ENCODE measurements at regions not wholly inside any gene's neighbourhood (a gene's known extent, or its start where the extent isn't known, plus 50 kb on each side); places are given as distances from the start of the nearest gene placed in this dataset.

- ChIA-PET RAD21 (ENCODE audit: unreplicated experiment) (no interaction called here), CTCF (no interaction called here), SMC1A (ENCODE audit: uncharacterized antibody, unreplicated experiment) (interaction anchor here (1.1 kb wide), 1 partner anchor 76 kb away, joined by 3 read pairs; no protein-coding TSS in a partner anchor), POLR2A (no interaction called here)
- no TSS peak for BruUV-seq (replicated peaks)
- Histone ChIP-seq H3K4me1 (ENCODE audit: control insufficient read depth, insufficient read depth, low read length) (no peaks in the 10 kb centered on the region), H3K27me3 (replicated peaks in 1 of 2; ENCODE audit: control insufficient read depth in 2 of 2, insufficient read depth in 2 of 2, low read length in 1 of 2) (no peaks in the 10 kb centered on the region), H3K4me3 (no peak overlapping the region), H2AFZ (ENCODE audit: control insufficient read depth, low read depth, low read length) (no peak overlapping the region), H3K36me3 (ENCODE audit: control insufficient read depth in 2 of 2, insufficient read depth in 2 of 2, low read length in 1 of 2) (no peaks in the 10 kb centered on the region), H3K4me2 (ENCODE audit: control insufficient read depth, insufficient read depth) (no peak overlapping the region), H4K20me1 (ENCODE audit: control insufficient read depth, insufficient read depth) (no peaks in the 10 kb centered on the region), H3K9ac (ENCODE audit: control insufficient read depth, insufficient read depth, low read length) (no peak overlapping the region), H3K27ac (ENCODE audit: control insufficient read depth, insufficient read depth) (no peak overlapping the region), H3K79me2 (ENCODE audit: control insufficient read depth, insufficient read depth, low read length) (no peaks in the 10 kb centered on the region), H3K9me3 (replicated peaks; ENCODE audit: control insufficient read depth, insufficient read depth, low read length) (no peaks in the 10 kb centered on the region)
- in situ Hi-C loops (cut with MboI): no loop called here
- intact Hi-C loops (cut with micrococcal nuclease; ENCODE audit: unreplicated experiment): no loop called here
- DNase-seq (ENCODE audit: low read depth, low spot score): no peak
- no peak for FAIRE-seq
- 0% methylated on average over 1 of the region's 1 CpG for WGBS (ENCODE audit: insufficient coverage, insufficient replicate concordance, low lambda C conversion rate, missing lambda C conversion rate)
- no peak for ATAC-seq
- no peak for TF ChIP-seq SREBF1 (IDR thresholded peaks at IDR 0.05; ENCODE audit: low read length)
- no peak for TF ChIP-seq ZBTB4 (CRISPR knock-in tag; IDR thresholded peaks at IDR 0.05)
- TF ChIP-seq STAT1 (conservative IDR thresholded peaks at IDR 0.05): no peak
- no peak for TF ChIP-seq HCFC1 (IDR thresholded peaks at IDR 0.05; ENCODE audit: low read length)
- TF ChIP-seq RELB (IDR thresholded peaks at IDR 0.05; ENCODE audit: low read depth): no peak
- no peak for TF ChIP-seq DPF2 (IDR thresholded peaks at IDR 0.05)
- TF ChIP-seq NFXL1 (IDR thresholded peaks at IDR 0.05; ENCODE audit: borderline replicate concordance): no peak
- TF ChIP-seq RAD51 (IDR thresholded peaks at IDR 0.05): no peak
- no peak for TF ChIP-seq CBX3 (IDR thresholded peaks at IDR 0.05; ENCODE audit: borderline replicate concordance, low read depth)
- TF ChIP-seq, protein P1, sequence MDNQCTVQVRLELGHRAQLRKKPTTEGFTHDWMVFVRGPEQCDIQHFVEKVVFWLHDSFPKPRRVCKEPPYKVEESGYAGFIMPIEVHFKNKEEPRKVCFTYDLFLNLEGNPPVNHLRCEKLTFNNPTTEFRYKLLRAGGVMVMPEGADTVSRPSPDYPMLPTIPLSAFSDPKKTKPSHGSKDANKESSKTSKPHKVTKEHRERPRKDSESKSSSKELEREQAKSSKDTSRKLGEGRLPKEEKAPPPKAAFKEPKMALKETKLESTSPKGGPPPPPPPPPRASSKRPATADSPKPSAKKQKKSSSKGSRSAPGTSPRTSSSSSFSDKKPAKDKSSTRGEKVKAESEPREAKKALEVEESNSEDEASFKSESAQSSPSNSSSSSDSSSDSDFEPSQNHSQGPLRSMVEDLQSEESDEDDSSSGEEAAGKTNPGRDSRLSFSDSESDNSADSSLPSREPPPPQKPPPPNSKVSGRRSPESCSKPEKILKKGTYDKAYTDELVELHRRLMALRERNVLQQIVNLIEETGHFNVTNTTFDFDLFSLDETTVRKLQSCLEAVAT (IDR thresholded peaks at IDR 0.05): no peak
- TF ChIP-seq EZH2 (IDR thresholded peaks at IDR 0.05; ENCODE audit: borderline replicate concordance, control insufficient read depth, low read depth, low read length): no peak
- TF ChIP-seq SPI1 (IDR thresholded peaks at IDR 0.05; ENCODE audit: borderline replicate concordance, insufficient read depth, low read depth, low read length): no peak
- TF ChIP-seq E2F4 (IDR thresholded peaks at IDR 0.05; ENCODE audit: low read depth, low read length): no peak
- TF ChIP-seq CTCF (IDR thresholded peaks at IDR 0.05 in 2 of 3, conservative IDR thresholded peaks at IDR 0.05 in 1 of 3; ENCODE audit: control insufficient read depth in 2 of 3, extremely low read depth in 1 of 3, insufficient read depth in 1 of 3, low read depth in 3 of 3, low read length in 3 of 3): no peak
- no peak for TF ChIP-seq KDM1A (IDR thresholded peaks at IDR 0.05; ENCODE audit: borderline replicate concordance)
- TF ChIP-seq MYB (IDR thresholded peaks at IDR 0.05; ENCODE audit: borderline replicate concordance, low read depth, low read length): no peak
Observed at GRCh38 chr13:59064042-59064441, 1099.7 kb downstream of the DIAPH3 start.
